ENCODE measurements at regions not wholly inside any gene's neighbourhood (a gene's known extent, or its start where the extent isn't known, plus 50 kb on each side); places are given as distances from the start of the nearest gene placed in this dataset.

DNA sequence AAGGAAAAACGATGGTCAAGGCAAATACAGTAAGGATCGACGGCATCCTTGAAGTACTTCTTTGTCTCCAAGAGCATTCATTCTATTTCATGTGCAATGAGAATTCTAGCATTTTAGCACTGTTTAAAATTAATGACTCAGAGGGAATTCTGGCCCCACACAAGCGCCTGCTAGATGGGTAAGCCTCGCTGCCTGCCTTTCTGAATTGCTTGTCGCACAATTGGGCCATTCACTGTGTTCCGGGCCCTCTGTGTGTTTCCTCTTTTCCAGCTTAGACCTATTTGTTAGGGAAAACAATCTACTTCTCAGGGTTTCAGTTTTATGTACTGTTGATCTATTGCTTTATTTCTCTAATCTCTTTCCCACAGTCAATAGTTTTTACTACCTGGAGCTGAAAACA lies 204.7 kb upstream of the ZNF32 start:
- Histone ChIP-seq H3K9me3 (replicated peaks; ENCODE audit: insufficient read depth, low read length) (no peaks in the 10 kb centered on the region), H3K27me3 (replicated peaks; ENCODE audit: insufficient read depth, low read length) (no peaks in the 10 kb centered on the region), H3K9me2 (replicated peaks; ENCODE audit: insufficient read depth, low read length) (no peaks in the 10 kb centered on the region), H3K36me3 (replicated peaks; ENCODE audit: insufficient read depth, low read length) (no peaks in the 10 kb centered on the region), H4K20me1 (ENCODE audit: insufficient read depth, low read length) (no peaks in the 10 kb centered on the region), H2AFZ (ENCODE audit: low read length) (no peak overlapping the region), H3K9ac (ENCODE audit: low read length) (no peak overlapping the region), H3K4me2 (ENCODE audit: low read depth, low read length) (no peak overlapping the region), H3K4me1 (ENCODE audit: low read length) (no peaks in the 10 kb centered on the region), H3K79me2 (ENCODE audit: low read length) (no peaks in the 10 kb centered on the region), H3K4me3 (ENCODE audit: low read length) (no peak overlapping the region), H3K27ac (ENCODE audit: low read length) (no peak overlapping the region), H3F3A (ENCODE audit: insufficient read depth, low read length) (no peaks in the 10 kb centered on the region)
- no peak for DNase-seq
- no peak for TF ChIP-seq EZH2phosphoT487 (IDR thresholded peaks at IDR 0.05; ENCODE audit: low read length)
- TF ChIP-seq EZH2 (optimal IDR thresholded peaks at IDR 0.05; ENCODE audit: low read depth, low read length) = no peak
- no peak for TF ChIP-seq CTCF (IDR thresholded peaks at IDR 0.05; ENCODE audit: low read length)

- no peaks in the 10 kb centered on the region for H3K4me1 ChIP-seq (ENCODE audit: low read length)
- no peak for TF ChIP-seq CTCF (IDR thresholded peaks at IDR 0.05; ENCODE audit: low read length)
- no peak for TF ChIP-seq EZH2phosphoT487 (IDR thresholded peaks at IDR 0.05; ENCODE audit: low read length)
- TF ChIP-seq EZH2 (optimal IDR thresholded peaks at IDR 0.05; ENCODE audit: low read depth, low read length) = no peak
- H4K20me1 ChIP-seq (ENCODE audit: insufficient read depth, low read length) = no peaks in the 10 kb centered on the region
- H3K27ac ChIP-seq (ENCODE audit: low read length) = no peak overlapping the region
- H3K4me2 ChIP-seq (ENCODE audit: low read depth, low read length) = no peak overlapping the region
- H3K9me3 ChIP-seq (replicated peaks; ENCODE audit: insufficient read depth, low read length) = no peaks in the 10 kb centered on the region
- no peak overlapping the region for H3K9ac ChIP-seq (ENCODE audit: low read length)
- H3K79me2 ChIP-seq (ENCODE audit: low read length) = no peaks in the 10 kb centered on the region
- H3K36me3 ChIP-seq (replicated peaks; ENCODE audit: insufficient read depth, low read length) = no peaks in the 10 kb centered on the region
- no peak overlapping the region for H3K4me3 ChIP-seq (ENCODE audit: low read length)
- no peaks in the 10 kb centered on the region for H3F3A ChIP-seq (ENCODE audit: insufficient read depth, low read length)
- no peaks in the 10 kb centered on the region for H3K9me2 ChIP-seq (replicated peaks; ENCODE audit: insufficient read depth, low read length)
- H3K27me3 ChIP-seq (replicated peaks; ENCODE audit: insufficient read depth, low read length) = no peaks in the 10 kb centered on the region
- H2AFZ ChIP-seq (ENCODE audit: low read length) = no peak overlapping the region
- no peak for DNase-seq
Measured at GRCh38 chr10:43852644-43853214, 204.0 kb upstream of the ZNF32 start.

DNA sequence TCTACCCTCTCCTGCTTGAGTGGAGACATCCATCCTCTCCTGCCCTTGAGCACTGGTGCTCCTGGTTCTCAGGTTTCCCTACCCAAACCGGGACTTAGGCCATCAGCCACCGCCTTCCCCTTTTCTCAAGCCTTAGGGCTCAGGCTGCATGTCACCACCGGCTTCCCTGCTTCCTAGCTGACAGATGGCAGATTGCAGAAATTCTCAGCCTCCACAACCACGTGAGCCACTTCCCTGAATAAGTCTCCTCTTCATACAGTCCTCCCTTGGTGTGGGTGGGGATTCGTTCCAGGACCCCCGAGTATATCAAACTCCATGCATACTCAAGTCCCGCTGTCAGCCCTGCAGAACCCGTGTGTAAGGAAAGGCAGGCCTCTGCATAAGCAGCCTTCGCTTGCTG lies 203.5 kb upstream of the ZNF32 start:
- no peaks in the 10 kb centered on the region for H3K79me2 ChIP-seq (ENCODE audit: low read length)
- TF ChIP-seq CTCF (IDR thresholded peaks at IDR 0.05; ENCODE audit: low read length) (no peak), EZH2phosphoT487 (IDR thresholded peaks at IDR 0.05; ENCODE audit: low read length) (no peak), EZH2 (optimal IDR thresholded peaks at IDR 0.05; ENCODE audit: low read depth, low read length) (no peak)
- no peak for DNase-seq
- H4K20me1 ChIP-seq (ENCODE audit: insufficient read depth, low read length) = no peaks in the 10 kb centered on the region
- no peak overlapping the region for H3K9ac ChIP-seq (ENCODE audit: low read length)
- H3K36me3 ChIP-seq (replicated peaks; ENCODE audit: insufficient read depth, low read length) = no peaks in the 10 kb centered on the region
- no peaks in the 10 kb centered on the region for H3F3A ChIP-seq (ENCODE audit: insufficient read depth, low read length)
- no peaks in the 10 kb centered on the region for H3K27me3 ChIP-seq (replicated peaks; ENCODE audit: insufficient read depth, low read length)
- no peaks in the 10 kb centered on the region for H3K9me3 ChIP-seq (replicated peaks; ENCODE audit: insufficient read depth, low read length)
- no peak overlapping the region for H3K4me3 ChIP-seq (ENCODE audit: low read length)
- H3K27ac ChIP-seq (ENCODE audit: low read length) = no peak overlapping the region
- no peak overlapping the region for H3K4me2 ChIP-seq (ENCODE audit: low read depth, low read length)
- H2AFZ ChIP-seq (ENCODE audit: low read length) = no peak overlapping the region
- no peaks in the 10 kb centered on the region for H3K9me2 ChIP-seq (replicated peaks; ENCODE audit: insufficient read depth, low read length)
- no peaks in the 10 kb centered on the region for H3K4me1 ChIP-seq (ENCODE audit: low read length)
